ENCODE measurements at regions not wholly inside any gene's neighbourhood (a gene's known extent, or its start where the extent isn't known, plus 50 kb on each side); places are given as distances from the start of the nearest gene placed in this dataset.

GRCh38 chr17:64788286-64789060 is 126.4 kb upstream of the SMURF2 start:
- 66 to 87% methylated on average over 10 of the region's 10 CpGs for WGBS, 2 donors
- H3K27me3 ChIP-seq = no peaks in the 10 kb centered on the region
- H3K4me3 ChIP-seq = no peak overlapping the region
- TF ChIP-seq CTCF (IDR thresholded peaks at IDR 0.05) (no peak), POLR2A (IDR thresholded peaks at IDR 0.05) (no peak), POLR2AphosphoS5 (IDR thresholded peaks at IDR 0.05) (no peak), EP300 (IDR thresholded peaks at IDR 0.05) (no peak)
- no peak for DNase-seq
- ATAC-seq (ENCODE audit: low FRiP score in 2 of 2) = no peak
- peaks cover 0 to 60% (median 47%) of the 10 kb centered on the region in 4 donors for H3K36me3 ChIP-seq
- peaks cover 17 to 23% (median 18%) of the 10 kb centered on the region in 4 donors for H3K4me1 ChIP-seq
- no peaks in the 10 kb centered on the region for H3K9me3 ChIP-seq
- no peak overlapping the region for H3K27ac ChIP-seq

DNA sequence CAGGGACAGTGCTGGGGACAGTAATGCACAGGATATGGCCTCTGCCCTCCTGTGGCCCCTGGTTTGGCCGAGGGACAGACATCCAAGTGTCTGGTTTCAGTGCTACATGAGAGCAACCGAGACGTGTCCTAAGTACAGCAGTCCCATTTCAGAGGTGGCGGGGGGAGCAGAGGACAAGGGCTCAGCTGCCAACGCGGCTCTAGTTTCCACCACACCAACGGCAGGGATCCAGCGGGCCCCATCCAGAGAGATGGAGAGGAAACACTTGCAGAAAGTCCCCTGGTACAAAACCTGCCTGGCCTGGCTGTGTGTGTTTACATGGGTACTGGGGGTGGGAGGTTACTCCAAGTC is 125.8 kb upstream of the SMURF2 start:
- ATAC-seq (ENCODE audit: low FRiP score in 2 of 2) = no peak
- peaks cover 0 to 65% (median 50%) of the 10 kb centered on the region in 4 donors for H3K36me3 ChIP-seq
- peaks cover 12 to 18% (median 13%) of the 10 kb centered on the region in 4 donors for H3K4me1 ChIP-seq
- no peaks in the 10 kb centered on the region for H3K9me3 ChIP-seq
- TF ChIP-seq POLR2A (IDR thresholded peaks at IDR 0.05) = no peak
- no peak for TF ChIP-seq CTCF (IDR thresholded peaks at IDR 0.05)
- DNase-seq = no peak
- no peak overlapping the region for H3K4me3 ChIP-seq
- H3K27ac ChIP-seq = no peak overlapping the region
- no peaks in the 10 kb centered on the region for H3K27me3 ChIP-seq
- 78 to 89% methylated on average over 3 to 8 of the region's 8 CpGs for WGBS, 2 donors

GRCh38 chr17:64787255-64787920 is 125.3 kb upstream of the SMURF2 start:
- Histone ChIP-seq H3K27me3 (no peaks in the 10 kb centered on the region), H3K27ac (no peak overlapping the region), H3K4me1 (peaks cover 7 to 14% (median 9%) of the 10 kb centered on the region in 4 donors), H3K4me3 (no peak overlapping the region), H3K36me3 (peaks cover 0 to 65% (median 50%) of the 10 kb centered on the region in 4 donors), H3K9me3 (no peaks in the 10 kb centered on the region)
- 80 to 89% methylated on average over 11 of the region's 11 CpGs for WGBS, 2 donors
- no peak for TF ChIP-seq POLR2AphosphoS5 (IDR thresholded peaks at IDR 0.05)
- no peak for TF ChIP-seq CTCF (IDR thresholded peaks at IDR 0.05)
- no peak for TF ChIP-seq EP300 (IDR thresholded peaks at IDR 0.05)
- TF ChIP-seq POLR2A (IDR thresholded peaks at IDR 0.05) = no peak
- ATAC-seq (ENCODE audit: low FRiP score in 2 of 2) (no peak), DNase-seq (no peak)

GRCh38 chr17:64786337-64786736 is 124.2 kb upstream of the SMURF2 start:
- DNase-seq (no peak), ATAC-seq (ENCODE audit: low FRiP score in 2 of 2) (no peak)
- no peak overlapping the region for H3K4me3 ChIP-seq
- 93 to 98% methylated on average over 12 of the region's 12 CpGs for WGBS, 2 donors
- H3K36me3 ChIP-seq = peaks cover 0 to 57% (median 43%) of the 10 kb centered on the region in 4 donors
- TF ChIP-seq CTCF (IDR thresholded peaks at IDR 0.05) (no peak), POLR2AphosphoS5 (IDR thresholded peaks at IDR 0.05) (no peak)
- no peaks in the 10 kb centered on the region for H3K27me3 ChIP-seq
- no peak overlapping the region for H3K27ac ChIP-seq
- no peaks in the 10 kb centered on the region for H3K9me3 ChIP-seq
- peaks cover 9 to 15% (median 11%) of the 10 kb centered on the region in 4 donors for H3K4me1 ChIP-seq

Measured in upper lobe of left lung (tissue), 6 donors.